ENCODE measurements at regions not wholly inside any gene's neighbourhood (a gene's known extent, or its start where the extent isn't known, plus 50 kb on each side); places are given as distances from the start of the nearest gene placed in this dataset.

DNA sequence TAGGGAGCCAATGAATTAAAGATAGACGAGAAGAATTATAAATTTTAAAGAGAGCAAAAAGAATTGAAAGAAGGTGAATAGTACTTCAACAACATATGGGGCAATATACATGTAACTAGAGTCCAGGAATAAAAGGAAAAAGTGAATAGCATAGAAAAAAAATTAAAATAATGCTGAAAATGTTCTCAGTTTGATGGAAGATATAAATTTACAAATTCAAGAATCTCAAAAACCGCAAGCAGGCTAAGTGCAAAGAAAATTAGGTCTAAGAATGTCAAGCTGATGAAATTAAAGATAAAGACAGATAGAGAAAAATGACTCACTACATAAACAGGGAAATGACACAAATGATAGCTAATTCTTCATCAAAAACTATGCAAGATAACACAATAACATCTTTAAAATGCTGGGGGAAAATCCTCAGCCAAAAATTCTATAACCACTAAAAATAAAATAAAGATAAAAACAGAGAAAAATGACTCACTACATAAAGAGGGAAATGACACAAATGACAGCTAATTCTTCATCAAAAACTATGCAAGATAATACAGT is 326.3 kb downstream of the TBX15 start:
- Mint-ChIP-seq H3K4me3 (no peak overlapping the region), H3K27ac (no peak overlapping the region), H3K36me3 (ENCODE audit: low read depth) (no peaks in the 10 kb centered on the region), H3K4me1 (ENCODE audit: low read depth) (no peaks in the 10 kb centered on the region), H3K9me3 (peaks cover 13% of the 10 kb centered on the region), H3K27me3 (no peaks in the 10 kb centered on the region)
- DNase-seq = no peak

DNA sequence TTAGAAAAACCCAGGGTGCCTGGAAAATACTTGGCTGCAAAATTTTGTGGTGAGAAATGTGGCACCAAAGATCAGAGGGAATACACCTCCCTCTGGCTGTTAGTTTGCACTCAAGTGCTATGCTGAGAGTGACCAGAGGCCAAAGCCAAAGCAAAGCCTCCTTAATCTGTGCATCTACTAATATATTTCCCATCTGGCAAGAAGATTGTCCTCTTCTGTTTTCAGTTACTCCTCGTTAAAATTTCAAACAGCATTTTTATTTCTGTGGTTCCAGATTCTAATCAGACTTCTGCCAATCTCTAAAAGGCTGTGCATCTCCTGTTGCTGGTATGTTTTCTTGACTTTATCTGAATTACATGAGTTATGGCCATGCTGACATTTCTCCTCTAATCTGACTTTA is 327.4 kb downstream of the TBX15 start:
- DNase-seq = no peak
- no peaks in the 10 kb centered on the region for H3K27me3 Mint-ChIP-seq
- no peak overlapping the region for H3K27ac Mint-ChIP-seq
- H3K4me1 Mint-ChIP-seq (ENCODE audit: low read depth) = no peaks in the 10 kb centered on the region
- H3K9me3 Mint-ChIP-seq = peaks cover 6% of the 10 kb centered on the region
- no peak overlapping the region for H3K4me3 Mint-ChIP-seq
- H3K36me3 Mint-ChIP-seq (ENCODE audit: low read depth) = no peaks in the 10 kb centered on the region

DNA sequence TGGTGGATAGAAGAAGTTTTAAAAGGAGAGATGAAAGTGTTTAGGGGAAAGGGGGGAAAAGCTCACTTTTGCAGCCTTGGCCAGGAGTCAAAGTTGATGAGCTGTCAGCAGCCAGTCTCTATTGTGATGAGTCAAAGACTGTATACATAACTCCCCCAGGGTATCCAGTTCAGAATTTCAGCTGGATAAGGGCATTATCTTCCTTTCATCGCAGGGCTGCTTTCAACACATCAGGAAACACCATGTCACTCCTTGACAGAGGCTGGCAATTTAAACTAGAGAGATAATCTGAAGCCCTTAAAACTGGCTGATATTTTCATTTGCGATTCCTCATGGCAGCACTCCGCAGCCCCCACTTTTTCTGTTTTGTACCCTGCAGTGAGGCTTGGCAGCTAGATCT is 328.5 kb downstream of the TBX15 start:
- Mint-ChIP-seq H3K27ac (no peak overlapping the region), H3K4me1 (ENCODE audit: low read depth) (no peaks in the 10 kb centered on the region), H3K9me3 (peaks cover 6% of the 10 kb centered on the region), H3K27me3 (no peaks in the 10 kb centered on the region), H3K36me3 (ENCODE audit: low read depth) (no peaks in the 10 kb centered on the region), H3K4me3 (no peak overlapping the region)
- DNase-seq = no peak

- Mint-ChIP-seq H3K27ac (no peak overlapping the region), H3K9me3 (peaks cover 11% of the 10 kb centered on the region), H3K4me1 (ENCODE audit: low read depth) (no peaks in the 10 kb centered on the region), H3K27me3 (no peaks in the 10 kb centered on the region), H3K36me3 (ENCODE audit: low read depth) (no peaks in the 10 kb centered on the region), H3K4me3 (no peak overlapping the region)
- DNase-seq = no peak
Observed at GRCh38 chr1:118650107-118650807, 337.9 kb downstream of the TBX15 start.

DNA sequence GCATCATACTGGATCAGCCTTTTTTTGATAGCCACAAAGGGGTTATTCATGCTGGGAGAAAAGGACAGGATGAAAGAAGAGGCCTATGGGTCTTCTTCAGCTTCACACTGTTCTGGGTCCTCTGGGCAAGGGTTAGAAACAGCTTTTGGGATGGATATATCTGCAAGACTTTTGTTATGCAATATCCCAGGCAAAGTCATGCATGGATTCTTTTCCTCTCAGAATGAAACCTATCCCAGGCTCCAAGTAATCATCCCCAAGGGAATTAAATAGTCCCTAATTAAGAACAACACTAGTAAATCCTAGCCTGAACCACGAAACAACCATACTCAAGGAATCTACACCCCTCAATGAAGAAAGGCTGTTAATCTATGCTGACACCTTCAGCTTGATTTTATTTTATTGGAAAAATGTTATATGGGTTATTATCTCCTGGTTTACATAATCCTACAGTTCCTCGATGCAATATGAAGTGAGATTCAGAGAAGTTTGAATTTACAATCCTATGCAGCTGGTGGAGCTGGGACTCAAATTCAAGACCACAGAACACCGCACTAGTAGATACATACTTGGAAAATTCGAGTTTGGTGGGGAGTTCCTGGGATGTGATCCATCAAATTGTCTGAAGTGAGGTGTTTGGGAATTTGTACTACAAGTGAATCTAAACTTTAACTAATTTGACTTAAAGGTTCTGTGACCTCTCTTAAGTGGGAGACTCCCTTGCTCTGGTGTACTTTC is 338.6 kb downstream of the TBX15 start:
- H3K4me3 Mint-ChIP-seq = no peak overlapping the region
- no peaks in the 10 kb centered on the region for H3K27me3 Mint-ChIP-seq
- H3K4me1 Mint-ChIP-seq (ENCODE audit: low read depth) = no peaks in the 10 kb centered on the region
- peaks cover 8% of the 10 kb centered on the region for H3K9me3 Mint-ChIP-seq
- DNase-seq = no peak
- no peaks in the 10 kb centered on the region for H3K36me3 Mint-ChIP-seq (ENCODE audit: low read depth)
- no peak overlapping the region for H3K27ac Mint-ChIP-seq

GRCh38 chr1:118636004-118636403 is 352.1 kb downstream of the TBX15 start:
- Mint-ChIP-seq H3K4me3 (no peak overlapping the region), H3K4me1 (ENCODE audit: low read depth) (no peaks in the 10 kb centered on the region), H3K27me3 (no peaks in the 10 kb centered on the region), H3K9me3 (peaks cover 31% of the 10 kb centered on the region), H3K36me3 (ENCODE audit: low read depth) (no peaks in the 10 kb centered on the region), H3K27ac (no peak overlapping the region)
- DNase-seq = no peak

DNA sequence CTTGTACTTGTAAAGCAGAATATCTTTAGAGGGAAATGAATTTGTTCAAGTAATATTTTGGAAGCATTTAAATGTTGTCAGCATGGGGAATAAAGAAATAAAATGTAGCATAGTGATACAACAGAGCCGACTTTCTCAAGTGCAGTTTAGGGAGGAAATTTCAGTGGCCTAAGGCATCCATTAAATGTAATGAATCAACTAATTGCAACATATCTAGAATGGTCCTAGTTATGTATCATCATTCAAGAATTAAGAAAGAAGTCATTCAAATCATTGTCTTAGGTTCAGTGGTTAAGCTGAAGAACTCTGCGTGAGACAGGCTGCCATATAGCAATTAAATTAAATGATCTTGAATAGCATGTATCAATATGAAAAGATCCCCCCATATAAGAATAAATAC is 360.7 kb downstream of the TBX15 start:
- Mint-ChIP-seq H3K27me3 (no peaks in the 10 kb centered on the region), H3K9me3 (peaks cover 20% of the 10 kb centered on the region), H3K4me1 (ENCODE audit: low read depth) (no peaks in the 10 kb centered on the region), H3K4me3 (no peak overlapping the region), H3K27ac (no peak overlapping the region), H3K36me3 (ENCODE audit: low read depth) (no peaks in the 10 kb centered on the region)
- DNase-seq = no peak

GRCh38 chr1:118621839-118622238 is 366.3 kb downstream of the TBX15 start:
- no peaks in the 10 kb centered on the region for H3K4me1 Mint-ChIP-seq (ENCODE audit: low read depth)
- DNase-seq = no peak
- H3K36me3 Mint-ChIP-seq (ENCODE audit: low read depth) = no peaks in the 10 kb centered on the region
- H3K4me3 Mint-ChIP-seq = no peak overlapping the region
- H3K27ac Mint-ChIP-seq = no peak overlapping the region
- H3K27me3 Mint-ChIP-seq = no peaks in the 10 kb centered on the region
- peaks cover 10% of the 10 kb centered on the region for H3K9me3 Mint-ChIP-seq

DNA sequence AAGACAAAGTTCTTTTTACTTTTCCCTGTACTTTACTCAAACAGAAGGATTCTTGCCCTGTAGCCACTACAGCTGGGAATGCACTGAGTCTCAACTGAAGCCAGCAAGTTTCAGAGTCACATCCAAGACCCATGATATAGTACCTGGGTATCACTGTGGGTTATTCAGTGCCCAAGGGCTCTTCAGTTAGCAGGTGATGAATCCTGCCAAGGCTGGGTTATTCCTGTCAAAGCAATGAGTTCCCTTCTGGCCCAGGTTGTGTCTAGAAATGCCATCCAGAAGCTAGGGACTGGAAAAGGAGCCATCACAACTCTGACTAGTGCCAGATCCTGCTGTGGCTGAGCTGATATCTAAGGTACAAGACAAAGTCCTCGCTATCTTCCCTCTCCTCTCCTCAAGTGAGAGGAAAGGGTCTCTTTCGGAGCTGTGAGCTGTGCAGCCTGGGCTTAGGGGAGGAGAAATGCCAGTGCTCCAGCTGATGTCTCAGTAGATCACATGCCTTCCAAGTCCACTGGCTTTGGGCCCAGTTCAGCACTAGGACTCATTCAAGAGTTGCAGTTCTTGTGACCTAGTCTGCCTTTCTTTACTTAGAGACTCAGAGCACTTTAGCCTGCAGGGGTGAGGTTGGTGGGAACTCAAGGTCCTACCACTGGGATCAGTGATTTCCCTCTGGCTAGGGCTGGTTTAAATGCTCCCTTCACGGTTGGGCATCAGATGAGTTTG is 369.4 kb downstream of the TBX15 start:
- H3K36me3 Mint-ChIP-seq (ENCODE audit: low read depth) = no peaks in the 10 kb centered on the region

DNA sequence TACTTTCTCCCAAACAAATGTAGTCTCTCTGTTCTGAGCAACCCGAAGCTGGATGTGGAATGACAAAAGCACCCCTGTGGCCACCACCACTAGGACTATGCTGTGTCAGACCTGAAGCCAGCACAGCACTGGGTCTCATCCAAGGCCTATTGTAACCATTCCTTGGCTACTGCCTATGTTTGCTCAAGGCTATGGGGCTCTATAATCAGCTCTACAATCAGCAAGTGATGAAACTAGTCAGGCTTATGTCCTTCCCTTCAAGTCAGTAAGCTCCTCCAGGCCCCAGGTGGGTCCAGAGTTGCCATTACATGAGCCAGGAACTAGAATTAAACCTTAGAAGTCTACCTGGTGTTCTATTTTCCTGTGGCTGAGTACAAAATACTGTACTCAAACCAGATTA is 370.2 kb downstream of the TBX15 start:
- H3K9me3 Mint-ChIP-seq = peaks cover 11% of the 10 kb centered on the region
- no peak overlapping the region for H3K27ac Mint-ChIP-seq
- H3K4me1 Mint-ChIP-seq (ENCODE audit: low read depth) = no peaks in the 10 kb centered on the region
- H3K36me3 Mint-ChIP-seq (ENCODE audit: low read depth) = no peaks in the 10 kb centered on the region
- no peaks in the 10 kb centered on the region for H3K27me3 Mint-ChIP-seq
- H3K4me3 Mint-ChIP-seq = no peak overlapping the region
- DNase-seq = no peak

More for the DNA sequence above, 369.4 kb downstream of the TBX15 start:
- no peak for DNase-seq
- Mint-ChIP-seq H3K4me3 (no peak overlapping the region), H3K4me1 (ENCODE audit: low read depth) (no peaks in the 10 kb centered on the region), H3K9me3 (peaks cover 9% of the 10 kb centered on the region), H3K27ac (no peak overlapping the region), H3K27me3 (no peaks in the 10 kb centered on the region)

- DNase-seq = no peak
- H3K36me3 Mint-ChIP-seq (ENCODE audit: low read depth) = no peaks in the 10 kb centered on the region
- H3K4me1 Mint-ChIP-seq (ENCODE audit: low read depth) = no peaks in the 10 kb centered on the region
- peaks cover 15% of the 10 kb centered on the region for H3K9me3 Mint-ChIP-seq
- no peak overlapping the region for H3K4me3 Mint-ChIP-seq
- no peak overlapping the region for H3K27ac Mint-ChIP-seq
- H3K27me3 Mint-ChIP-seq = no peaks in the 10 kb centered on the region
Observed at GRCh38 chr1:118615066-118615465, 373.1 kb downstream of the TBX15 start.

DNA sequence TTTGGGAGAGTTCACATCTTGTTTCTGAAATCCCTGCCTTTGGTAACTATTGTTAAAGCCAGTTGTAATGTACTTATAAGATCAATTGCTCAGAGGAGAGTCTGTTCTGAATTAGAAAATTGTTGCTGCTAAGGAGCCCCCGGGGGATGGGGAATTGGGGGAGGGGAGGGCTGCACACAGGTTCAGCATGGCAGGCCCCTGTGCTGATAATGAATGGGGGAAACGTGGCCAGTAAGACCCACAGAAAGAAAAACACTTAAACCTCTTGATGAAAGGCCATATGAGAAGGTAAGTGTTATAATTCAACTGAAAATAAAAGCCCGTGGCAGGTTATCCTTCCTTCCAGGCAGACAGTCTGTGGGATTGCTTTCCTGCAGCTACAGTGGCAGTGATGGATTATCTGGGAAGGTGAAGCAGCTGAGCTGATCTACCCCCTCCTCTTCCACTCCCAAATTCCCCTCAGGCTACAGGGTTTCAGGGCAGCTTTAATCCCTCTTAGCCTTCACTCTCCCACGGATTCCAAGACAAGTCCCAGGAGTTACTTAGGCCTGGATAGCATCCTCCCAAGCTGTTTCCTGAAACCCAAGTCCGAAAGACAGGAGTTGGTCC is 398.8 kb downstream of the TBX15 start:
- no peaks in the 10 kb centered on the region for H3K27me3 Mint-ChIP-seq
- H3K9me3 Mint-ChIP-seq = peaks cover 21% of the 10 kb centered on the region
- no peak overlapping the region for H3K27ac Mint-ChIP-seq
- no peak for DNase-seq
- H3K4me1 Mint-ChIP-seq (ENCODE audit: low read depth) = no peaks in the 10 kb centered on the region
- no peak overlapping the region for H3K4me3 Mint-ChIP-seq
- no peaks in the 10 kb centered on the region for H3K36me3 Mint-ChIP-seq (ENCODE audit: low read depth)

GRCh38 chr1:118588566-118588965 is 399.6 kb downstream of the TBX15 start:
- Mint-ChIP-seq H3K4me1 (ENCODE audit: low read depth) (no peaks in the 10 kb centered on the region), H3K27me3 (no peaks in the 10 kb centered on the region), H3K9me3 (peaks cover 21% of the 10 kb centered on the region), H3K4me3 (no peak overlapping the region), H3K27ac (no peak overlapping the region), H3K36me3 (ENCODE audit: low read depth) (no peaks in the 10 kb centered on the region)
- DNase-seq = no peak

GRCh38 chr1:118578276-118578675 is 393.2 kb upstream of the SPAG17 start:
- Mint-ChIP-seq H3K27ac (no peak overlapping the region), H3K9me3 (peaks cover 21% of the 10 kb centered on the region), H3K36me3 (ENCODE audit: low read depth) (no peaks in the 10 kb centered on the region), H3K4me1 (ENCODE audit: low read depth) (no peaks in the 10 kb centered on the region), H3K4me3 (no peak overlapping the region), H3K27me3 (no peaks in the 10 kb centered on the region)
- no peak for DNase-seq
